Panc1 (cell line): ENCODE measurements at regions not wholly inside any gene's neighbourhood (a gene's known extent, or its start where the extent isn't known, plus 50 kb on each side); places are given as distances from the start of the nearest gene placed in this dataset.
A peak's percentile ranks its signal among the peaks of the same experiment; 100 is the strongest.
"Not testable (repeated sequence)": the region's sequence is repeated elsewhere in the genome, so short reads cannot be mapped to it uniquely, and the experiment has no call there.

Source experiments
- ATAC-seq: fragments of 200-7000 bp; cut with Tn5 transposase; 2 replicates; pipeline ENCODE4 v1.9.1; 2020; ENCODE audit warnings: mild to moderate bottlenecking, moderate library complexity
- BruUV-seq: library from RNA; stranded (reverse); fragments of 400-500 nt; replicated peaks from 2 replicates; lab custom pipeline; 2021; lab: Mats Ljungman, UMichigan
- CTCF ChIA-PET: fragments of 300-600 bp; sonication (Branson Sonifier 250); formaldehyde crosslinking; loops from one replicate; lab custom pipeline; 2022; ENCODE audit warnings: antibody characterized with exemption; lab: Charles Lee
- POLR2A ChIA-PET: fragments of 300-600 bp; sonication (Branson Sonifier 250); formaldehyde crosslinking; loops from one replicate; lab custom pipeline; 2022; ENCODE audit warnings: antibody characterized with exemption; lab: Charles Lee
- DNase-seq: peaks from one replicate; pipeline ENCODE4 v3.0.0-alpha.2; 2010; ENCODE audit warnings: low read depth, low spot score
- H3K27ac ChIP-seq: 2 replicates; pipeline ENCODE4 v1.5.1; 2011; ENCODE audit warnings: mild to moderate bottlenecking, low read length, inconsistent platforms
- H3K27me3 ChIP-seq: fragments of 200-500 bp; sonication (Bioruptor generic); 2 replicates; pipeline ENCODE4 v1.6.0; 2014; ENCODE audit warnings: low read length, inconsistent platforms; ENCODE audit not compliant: control insufficient read depth, insufficient read depth
- H3K36me3 ChIP-seq: fragments of 200-500 bp; sonication (Bioruptor generic); 2 replicates; pipeline ENCODE4 v1.5.1; 2014; ENCODE audit warnings: inconsistent platforms, mild to moderate bottlenecking, low read length, moderate library complexity; ENCODE audit not compliant: control insufficient read depth, insufficient read depth
- H3K4me1 ChIP-seq: 2 replicates; pipeline ENCODE4 v1.5.1; 2011; ENCODE audit warnings: inconsistent platforms, mild to moderate bottlenecking, low read length, moderate library complexity; ENCODE audit not compliant: control insufficient read depth, insufficient read depth
- H3K4me3 ChIP-seq, 2 experiments: 2 replicates each; pipeline ENCODE4 v1.5.1; 2011 to 2012; ENCODE audit warnings: low read depth in 2 of 2, low read length in 2 of 2, mild to moderate bottlenecking in 2 of 2, inconsistent platforms in 1 of 2, moderate library complexity in 1 of 2
- H3K9me3 ChIP-seq: fragments of 200-500 bp; sonication (Bioruptor generic); 2 replicates; pipeline ENCODE4 v1.5.1; 2014; ENCODE audit warnings: low read depth, mild to moderate bottlenecking, inconsistent platforms, low read length, moderate library complexity; ENCODE audit not compliant: control insufficient read depth, insufficient read depth
- CTCF ChIP-seq: fragments of 450-650 bp; IDR thresholded peaks from 2 replicates; pipeline ENCODE4 v1.5.1; 2017; ENCODE audit warnings: mild to moderate bottlenecking
- POLR2AphosphoS5 ChIP-seq: IDR thresholded peaks from 2 replicates; pipeline ENCODE4 v1.6.1; 2012; ENCODE audit warnings: mild to moderate bottlenecking, low read depth, low read length, moderate library complexity
- REST ChIP-seq, 2 experiments: IDR thresholded peaks; 2 replicates each; pipeline ENCODE4 v1.6.1; 2011 to 2012; ENCODE audit warnings: low read depth in 2 of 2, control low read depth in 1 of 2, low read length in 1 of 2, mild to moderate bottlenecking in 1 of 2, moderate library complexity in 1 of 2; ENCODE audit not compliant: insufficient read depth in 1 of 2
- SIN3A ChIP-seq: IDR thresholded peaks from 2 replicates; pipeline ENCODE4 v1.6.1; 2012; ENCODE audit warnings: low read depth, mild to moderate bottlenecking, low read length, moderate library complexity, borderline replicate concordance; ENCODE audit not compliant: insufficient read depth
- TCF7L2 ChIP-seq: IDR thresholded peaks from 2 replicates; pipeline ENCODE4 v1.6.1; 2011; ENCODE audit warnings: mild to moderate bottlenecking, low read depth, low read length, inconsistent platforms
- in situ Hi-C: cut with HindIII; loops from 2 replicates; pipeline ENCODE4 v1.10.0; 2016; ENCODE audit warnings: low sequenced_read_pairs, low pct_unique_long_range_greater_than_20kb
- intact Hi-C: fragments of 100-400 bp; cut with micrococcal nuclease; formaldehyde crosslinking; loops from one replicate; pipeline ENCODE4 v1.10.0; 2022; ENCODE audit not compliant: unreplicated experiment

- H3K4me3 ChIP-seq, result peak overlapping the region; percentile 95 to 98
- peaks cover 5% of the 10 kb centered on the region; the same call in 1 of the 2 replicates for H3K36me3 ChIP-seq
- TF ChIP-seq POLR2AphosphoS5 (peak; percentile 89), SIN3A (peak; percentile 80; the same call in 1 of the 2 replicates), CTCF (peak; percentile 71; the same call in 1 of the 2 replicates), TCF7L2 (peak; percentile 48; the same call in 1 of the 2 replicates), REST (IDR thresholded peaks at IDR 0.05; ENCODE audit: insufficient read depth in 1 of 2, low read depth in 2 of 2, low read length in 1 of 2) (peak in 1 of 2 experiments; percentile 9; a peak in 1 of 4 replicates)
- peak; percentile 99 for DNase-seq
- BruUV-seq, result no TSS peak
- ChIA-PET POLR2A (interaction anchor here (0.5 to 1.4 kb wide), 4 partner anchors 17 to 1607 kb away, joined by 6 to 14 read pairs (median 9); a partner anchor contains a TSS), CTCF (interaction anchor here (0.5 to 0.7 kb wide), 2 partner anchors 814 to 908 kb away, joined by 5 to 6 read pairs; no protein-coding TSS in a partner anchor)
- peak overlapping the region; percentile 96 for H3K27ac ChIP-seq
- no peaks in the 10 kb centered on the region for H3K9me3 ChIP-seq
- H3K27me3 ChIP-seq, result no peaks in the 10 kb centered on the region
- peaks cover 23% of the 10 kb centered on the region for H3K4me1 ChIP-seq
- intact Hi-C loops (no loop called here), in situ Hi-C loops (no loop called here)
- ATAC-seq, result peak; percentile 97
Observed at GRCh38 chr19:37317403-37318209, 53.3 kb upstream of the ZNF527 start.

- H3K4me3 ChIP-seq, H3K27ac ChIP-seq, DNase-seq, ATAC-seq, H3K27me3 ChIP-seq, POLR2A ChIA-PET, H3K9me3 ChIP-seq, CTCF ChIA-PET, in situ Hi-C loops, BruUV-seq, intact Hi-C loops, H3K36me3 ChIP-seq: not testable (repeated sequence)
- H3K4me1 ChIP-seq, result peaks cover 10% of the 10 kb centered on the region; the same call in 1 of the 2 replicates
Observed at GRCh38 chr19:37320988-37321387, 49.9 kb upstream of the ZNF527 start.
